NCI-H2227 (cell line): ENCODE measurements at regions not wholly inside any gene's neighbourhood (a gene's known extent, or its start where the extent isn't known, plus 50 kb on each side); places are given as distances from the start of the nearest gene placed in this dataset.
"Not testable (repeated sequence)": the region's sequence is repeated elsewhere in the genome, so short reads cannot be mapped to it uniquely, and the experiment has no call there.

ENCODE experiments used
- DNase-seq: peaks from one replicate; lab custom pipeline; 2025; ENCODE audit not compliant: unreplicated experiment; lab: John Stamatoyannopoulos, UW

GRCh38 chr10:100638969-100639368 lies 103.2 kb downstream of the HIF1AN start:
- not testable (repeated sequence) for DNase-seq

GRCh38 chr10:100642295-100642994 lies 102.9 kb upstream of the PAX2 start:
- DNase-seq, result no peak

GRCh38 chr10:100645091-100645490 lies 100.3 kb upstream of the PAX2 start:
- no peak for DNase-seq

GRCh38 chr10:100645613-100646392 lies 99.6 kb upstream of the PAX2 start:
- DNase-seq, result no peak

GRCh38 chr10:100647928-100648327 lies 97.5 kb upstream of the PAX2 start:
- no peak for DNase-seq

- DNase-seq, result no peak
Observed at GRCh38 chr10:100650693-100651092, 94.7 kb upstream of the PAX2 start.

GRCh38 chr10:100651099-100651498 lies 94.3 kb upstream of the PAX2 start:
- DNase-seq, result not testable (repeated sequence)

- no peak for DNase-seq
Observed at GRCh38 chr10:100651916-100652315, 93.5 kb upstream of the PAX2 start.

GRCh38 chr10:100652406-100653135 lies 92.8 kb upstream of the PAX2 start:
- no peak for DNase-seq

- DNase-seq, result no peak
Observed at GRCh38 chr10:100653238-100653956, 92.0 kb upstream of the PAX2 start.

GRCh38 chr10:100653957-100654781 lies 91.2 kb upstream of the PAX2 start:
- no peak for DNase-seq

- no peak for DNase-seq
Observed at GRCh38 chr10:100654782-100655325, 90.5 kb upstream of the PAX2 start.

GRCh38 chr10:100655326-100655759 lies 90.0 kb upstream of the PAX2 start:
- DNase-seq, result peak; percentile 21

GRCh38 chr10:100655760-100656421 lies 89.5 kb upstream of the PAX2 start:
- DNase-seq, result no peak

GRCh38 chr10:100656454-100656853 lies 88.9 kb upstream of the PAX2 start:
- DNase-seq, result peak; percentile 17

- no peak for DNase-seq
Observed at GRCh38 chr10:100658269-100658668, 87.1 kb upstream of the PAX2 start.

GRCh38 chr10:100659361-100660098 lies 85.9 kb upstream of the PAX2 start:
- DNase-seq, result peak; percentile 14

- no peak for DNase-seq
Observed at GRCh38 chr10:100660365-100660764, 85.0 kb upstream of the PAX2 start.

GRCh38 chr10:100660945-100661344 lies 84.4 kb upstream of the PAX2 start:
- no peak for DNase-seq
